ENCODE measurements at regions not wholly inside any gene's neighbourhood (a gene's known extent, or its start where the extent isn't known, plus 50 kb on each side); places are given as distances from the start of the nearest gene placed in this dataset.

DNA sequence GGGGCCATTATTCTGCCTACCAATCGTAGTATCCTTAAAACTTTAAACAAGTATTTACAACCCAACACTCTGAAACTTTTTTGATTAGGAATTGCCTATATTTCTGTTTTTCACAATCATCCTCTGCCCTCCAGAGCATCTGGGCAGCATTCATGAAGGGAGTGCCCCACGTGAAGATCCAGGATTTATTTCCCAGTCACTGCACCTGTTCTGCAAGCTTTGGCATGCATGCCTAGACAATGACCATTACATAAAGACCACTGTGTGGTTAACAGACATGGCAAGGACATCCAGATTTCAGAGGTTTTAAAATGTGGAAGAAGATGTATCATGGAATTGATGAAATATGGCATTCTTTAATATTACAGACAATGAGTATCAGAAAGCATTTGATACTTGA, 1083.8 kb downstream of the TBC1D22A start:
- DNase-seq (no peak), ATAC-seq (no peak)
- Mint-ChIP-seq H3K4me3 (no peak overlapping the region), H3K27me3 (peaks cover 0 to 35% (median 5%) of the 10 kb centered on the region in 5 donors), H3K4me1 (peaks cover 0 to 5% (median under 1%) of the 10 kb centered on the region in 4 donors), H3K27ac (no peak overlapping the region), H3K9me3 (no peaks in the 10 kb centered on the region), H3K36me3 (no peaks in the 10 kb centered on the region)
- POLR2A ChIA-PET = no interaction called here

DNA sequence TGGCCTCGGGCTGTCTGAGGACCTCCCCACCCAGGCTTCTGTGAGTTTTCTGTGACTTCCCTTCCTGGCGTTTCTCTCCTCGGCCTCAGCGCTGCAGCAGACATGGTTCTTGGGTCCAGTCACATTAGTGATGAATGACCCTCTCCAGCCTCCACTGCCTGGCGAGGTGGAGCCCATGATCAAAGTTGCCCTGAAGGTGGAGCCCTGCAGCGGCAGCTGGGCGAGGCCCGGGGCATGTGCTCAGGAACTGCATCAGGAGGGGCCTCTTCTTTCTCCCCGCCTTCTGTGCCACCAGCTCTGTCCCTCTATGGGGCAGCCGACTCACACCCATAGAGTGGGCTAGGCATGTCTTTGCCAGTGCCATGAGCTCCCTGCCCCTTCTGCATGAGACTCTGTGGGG, 1079.7 kb downstream of the TBC1D22A start:
- H3K27me3 Mint-ChIP-seq = peaks cover 4 to 63% (median 9%) of the 10 kb centered on the region in 5 donors
- no peaks in the 10 kb centered on the region for H3K9me3 Mint-ChIP-seq
- no peak overlapping the region for H3K4me3 Mint-ChIP-seq
- DNase-seq (no peak), ATAC-seq (no peak)
- no peak overlapping the region for H3K27ac Mint-ChIP-seq
- POLR2A ChIA-PET = no interaction called here
- peaks cover 0 to 7% (median under 1%) of the 10 kb centered on the region in 4 donors for H3K4me1 Mint-ChIP-seq
- no peaks in the 10 kb centered on the region for H3K36me3 Mint-ChIP-seq

DNA sequence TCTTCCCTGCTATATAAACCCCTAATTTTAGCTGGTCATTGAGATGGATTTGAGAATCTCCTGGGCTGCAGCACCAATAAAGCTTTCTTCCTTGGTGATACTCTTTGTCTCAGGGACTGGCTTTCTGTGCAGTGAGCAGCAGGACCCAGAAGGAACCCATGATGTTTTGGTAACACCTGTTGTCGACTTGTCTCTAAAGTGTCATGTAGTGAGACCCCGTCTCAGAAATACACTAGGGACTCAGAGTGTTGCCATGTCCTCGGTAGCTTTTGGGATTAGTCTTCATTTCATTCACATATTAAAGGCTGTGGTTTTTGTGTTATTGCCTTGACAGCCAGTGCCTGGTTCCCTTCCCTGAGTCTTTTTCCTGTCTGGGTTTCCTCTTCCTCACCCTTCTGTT, 1078.7 kb downstream of the TBC1D22A start:
- Mint-ChIP-seq H3K9me3 (no peaks in the 10 kb centered on the region), H3K27ac (no peak overlapping the region), H3K36me3 (no peaks in the 10 kb centered on the region), H3K27me3 (peaks cover 4 to 68% (median 9%) of the 10 kb centered on the region in 5 donors), H3K4me1 (peaks cover 0 to 7% (median 0%) of the 10 kb centered on the region in 4 donors), H3K4me3 (no peak overlapping the region)
- POLR2A ChIA-PET = no interaction called here
- DNase-seq (no peak), ATAC-seq (no peak)

DNA sequence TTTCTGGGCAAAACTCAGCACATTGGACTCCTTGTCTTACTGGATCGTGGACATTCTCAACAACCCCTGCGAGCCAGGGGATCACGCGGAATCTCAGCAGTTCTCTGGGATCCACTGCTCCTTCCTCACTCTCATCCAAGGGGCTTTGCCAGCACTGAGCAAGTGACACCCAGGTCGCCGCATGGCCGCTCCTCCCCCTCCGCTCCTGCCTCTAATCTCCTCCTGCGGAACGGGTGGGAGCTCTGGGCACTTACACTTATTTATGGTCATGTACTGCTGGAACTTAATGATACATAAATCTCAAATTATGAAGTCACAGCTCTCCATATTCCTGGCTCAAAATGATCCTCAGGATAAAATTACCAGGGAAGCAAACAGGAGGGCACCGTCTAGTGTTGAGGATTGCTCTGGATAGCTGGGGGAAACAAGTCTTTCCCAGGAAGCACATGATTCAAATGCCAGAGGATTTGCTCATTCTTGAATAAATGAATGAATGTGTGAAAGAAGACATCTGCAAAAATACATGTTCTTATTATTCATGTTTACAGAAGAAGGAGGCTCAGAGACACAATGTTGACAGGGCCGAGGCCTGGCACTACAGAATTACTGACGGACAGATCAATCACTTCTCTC, 1077.3 kb downstream of the TBC1D22A start:
- Mint-ChIP-seq H3K4me3 (no peak overlapping the region), H3K9me3 (no peaks in the 10 kb centered on the region), H3K36me3 (no peaks in the 10 kb centered on the region), H3K27me3 (peaks cover 4 to 60% (median 9%) of the 10 kb centered on the region in 5 donors), H3K27ac (peak overlapping the region in 1 of 10 donors; percentile 21), H3K4me1 (peaks cover 0 to 7% (median 0%) of the 10 kb centered on the region in 4 donors)
- DNase-seq (no peak), ATAC-seq (no peak)
- POLR2A ChIA-PET = no interaction called here

DNA sequence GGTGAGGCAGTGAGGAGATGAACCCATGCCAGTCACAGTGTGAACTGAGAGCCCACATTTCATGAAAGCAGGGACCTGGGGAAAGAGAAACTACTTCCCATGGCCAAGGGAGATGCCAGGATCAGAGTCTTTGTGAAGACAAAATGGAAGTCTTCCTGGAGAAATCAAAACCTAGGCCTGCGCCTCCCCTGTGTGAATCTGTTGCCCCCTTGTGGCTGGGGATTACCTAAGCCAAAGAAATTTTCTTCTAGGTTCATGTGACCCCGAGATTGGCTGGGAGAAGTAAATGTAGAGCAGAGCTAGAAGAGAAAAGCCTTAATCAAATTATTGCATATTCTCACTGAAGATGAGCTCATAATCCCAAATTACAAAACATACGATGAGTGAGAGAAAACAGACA, 1075.3 kb downstream of the TBC1D22A start:
- POLR2A ChIA-PET = no interaction called here
- H3K27me3 Mint-ChIP-seq = peaks cover 8 to 62% (median 17%) of the 10 kb centered on the region in 5 donors

DNA sequence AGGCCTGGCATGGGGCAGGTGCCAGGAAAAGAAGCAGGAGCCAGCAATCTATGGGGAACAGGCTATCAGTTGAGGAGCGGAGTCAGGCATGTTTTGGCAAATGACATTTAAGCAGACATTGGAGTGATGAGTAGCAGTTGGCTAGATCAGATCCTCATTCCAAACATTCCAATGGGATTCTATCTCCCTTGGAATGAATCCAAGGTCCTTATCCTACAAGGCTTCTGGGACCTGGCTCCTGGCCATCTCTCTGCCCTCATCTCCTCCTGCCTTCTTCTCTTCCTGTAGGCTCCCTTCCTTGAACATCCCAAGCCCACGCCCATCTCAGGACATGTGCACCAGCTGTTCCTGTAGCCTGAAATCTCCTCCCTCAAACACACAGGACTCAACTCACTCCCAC, 1074.5 kb downstream of the TBC1D22A start:
- peaks cover 0 to 7% (median 0%) of the 10 kb centered on the region in 4 donors for H3K4me1 Mint-ChIP-seq
- no peak for ATAC-seq
- DNase-seq = no peak
- no peaks in the 10 kb centered on the region for H3K36me3 Mint-ChIP-seq
- H3K27me3 Mint-ChIP-seq = peaks cover 8 to 60% (median 21%) of the 10 kb centered on the region in 5 donors
- POLR2A ChIA-PET = no interaction called here
- no peak overlapping the region for H3K4me3 Mint-ChIP-seq
- H3K27ac Mint-ChIP-seq = no peak overlapping the region
- H3K9me3 Mint-ChIP-seq = no peaks in the 10 kb centered on the region

More for the DNA sequence above, 1075.3 kb downstream of the TBC1D22A start:
- ATAC-seq (no peak), DNase-seq (no peak)
- Mint-ChIP-seq H3K4me1 (peaks cover 0 to 7% (median 0%) of the 10 kb centered on the region in 4 donors), H3K36me3 (no peaks in the 10 kb centered on the region), H3K27ac (no peak overlapping the region), H3K4me3 (no peak overlapping the region), H3K9me3 (no peaks in the 10 kb centered on the region)

DNA sequence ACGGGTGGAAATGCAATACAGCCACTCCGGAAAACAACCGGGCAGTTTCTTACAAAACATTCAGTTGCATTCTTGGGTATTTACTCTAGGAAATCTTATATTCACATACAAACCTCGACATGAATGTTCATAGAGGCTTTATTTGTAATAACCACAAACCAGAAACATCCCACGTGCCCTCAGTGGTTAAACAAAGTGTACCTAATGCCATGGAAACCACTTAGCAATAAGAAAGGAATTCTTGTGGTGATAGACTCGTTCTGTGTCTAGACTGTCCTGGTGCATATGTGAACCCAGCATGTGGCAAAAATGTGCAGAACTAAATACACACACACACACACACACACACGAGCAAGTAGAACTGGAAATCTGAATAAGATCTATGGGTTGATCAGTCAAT, 1073.3 kb downstream of the TBC1D22A start:
- H3K27me3 Mint-ChIP-seq = peaks cover 9 to 48% (median 17%) of the 10 kb centered on the region in 5 donors
- no peak overlapping the region for H3K27ac Mint-ChIP-seq
- H3K9me3 Mint-ChIP-seq = no peaks in the 10 kb centered on the region
- ATAC-seq = no peak
- no peak for DNase-seq
- POLR2A ChIA-PET = no interaction called here
- H3K4me3 Mint-ChIP-seq = no peak overlapping the region
- H3K4me1 Mint-ChIP-seq = no peaks in the 10 kb centered on the region
- no peaks in the 10 kb centered on the region for H3K36me3 Mint-ChIP-seq

DNA sequence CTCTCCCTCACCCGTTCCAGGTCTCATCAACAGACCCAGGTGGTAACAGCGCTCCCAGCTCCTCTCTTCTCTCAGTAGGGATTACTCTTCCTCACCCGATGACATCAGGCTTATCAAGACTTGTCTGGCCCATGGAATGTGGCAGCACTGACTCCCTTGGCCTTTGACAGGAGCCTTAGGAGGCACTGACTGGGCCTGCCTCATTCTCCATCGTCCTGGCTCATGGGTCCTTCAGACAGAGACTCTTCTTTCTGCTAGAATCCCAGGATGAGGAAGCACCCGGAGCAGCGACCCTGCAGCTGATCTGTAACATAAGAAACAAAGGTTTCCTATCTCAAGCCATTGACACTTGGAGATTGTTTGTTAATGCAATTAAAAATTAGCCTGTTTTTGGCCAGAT, 1063.6 kb downstream of the TBC1D22A start:
- POLR2A ChIA-PET = no interaction called here
- Mint-ChIP-seq H3K9me3 (no peaks in the 10 kb centered on the region), H3K4me3 (no peak overlapping the region), H3K27me3 (peaks cover under 1 to 20% (median 11%) of the 10 kb centered on the region in 5 donors), H3K27ac (no peak overlapping the region), H3K36me3 (no peaks in the 10 kb centered on the region), H3K4me1 (no peaks in the 10 kb centered on the region)
- ATAC-seq = no peak
- DNase-seq = no peak

DNA sequence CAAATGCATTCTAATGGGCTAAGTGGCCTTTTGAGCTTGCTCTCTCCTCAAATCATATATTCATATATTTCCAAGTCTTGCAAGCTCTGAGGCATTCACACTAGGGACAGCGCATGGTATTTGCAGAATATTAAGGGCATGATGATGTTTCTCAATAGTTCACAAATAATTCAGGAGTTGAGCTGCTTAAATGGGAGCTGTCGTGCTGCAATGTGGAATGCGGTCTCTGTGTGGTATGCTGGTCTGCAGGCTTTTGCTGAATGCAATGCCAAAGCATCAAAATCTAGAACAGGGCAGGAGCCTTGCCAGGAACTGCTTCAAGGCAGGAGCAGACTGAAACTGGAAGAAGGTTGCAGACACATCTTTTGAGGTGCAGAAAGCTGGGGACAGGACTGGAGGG, 1060.0 kb downstream of the TBC1D22A start:
- no peak overlapping the region for H3K27ac Mint-ChIP-seq
- H3K4me1 Mint-ChIP-seq = no peaks in the 10 kb centered on the region
- peaks cover 3 to 26% (median 9%) of the 10 kb centered on the region in 5 donors for H3K27me3 Mint-ChIP-seq
- POLR2A ChIA-PET = no interaction called here
- H3K9me3 Mint-ChIP-seq = peaks cover 0 to 3% (median 0%) of the 10 kb centered on the region in 9 donors
- no peak overlapping the region for H3K4me3 Mint-ChIP-seq
- DNase-seq = no peak
- no peak for ATAC-seq
- H3K36me3 Mint-ChIP-seq = no peaks in the 10 kb centered on the region

DNA sequence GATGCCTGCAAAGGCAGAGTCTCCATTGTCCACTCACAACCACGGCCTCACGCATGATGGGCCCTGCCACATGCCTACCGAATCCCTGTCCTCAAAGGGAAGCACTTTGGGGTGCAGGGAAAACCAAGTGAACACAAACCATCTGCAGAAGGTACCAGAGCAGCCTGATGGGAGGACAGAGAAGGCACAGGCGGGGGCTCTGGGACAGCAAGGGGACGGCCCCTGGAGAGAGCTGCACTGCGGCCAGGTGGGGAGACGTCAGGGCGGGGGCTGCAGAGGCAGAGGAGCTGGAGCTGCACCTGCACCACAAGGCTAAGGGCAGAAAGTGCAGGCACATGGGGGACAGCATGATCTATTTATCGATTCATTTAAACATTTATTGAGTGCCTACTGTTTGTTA, 1056.0 kb downstream of the TBC1D22A start:
- no peak overlapping the region for H3K27ac Mint-ChIP-seq

DNA sequence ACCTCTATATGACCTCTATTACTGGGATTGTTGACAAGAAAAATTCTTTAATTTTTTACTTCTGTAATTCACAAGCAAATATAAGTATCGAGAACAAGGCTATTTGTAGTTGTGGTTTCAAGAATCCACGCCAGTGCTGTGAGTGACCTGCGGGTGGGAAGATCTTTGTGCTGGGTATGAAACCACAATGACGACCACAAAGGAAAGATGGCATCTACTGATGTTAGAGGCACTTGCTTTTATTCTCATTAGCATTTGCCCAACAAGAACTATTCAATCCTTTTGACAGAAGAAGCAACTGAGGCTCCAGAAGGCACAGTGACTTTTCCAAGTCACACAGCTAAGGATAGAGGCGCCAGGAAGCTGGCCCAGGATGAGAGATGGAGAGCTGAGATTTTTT, 1054.9 kb downstream of the TBC1D22A start:
- POLR2A ChIA-PET = no interaction called here
- no peak for DNase-seq
- Mint-ChIP-seq H3K4me1 (peaks cover 0 to 1% (median 0%) of the 10 kb centered on the region in 4 donors), H3K27ac (no peak overlapping the region), H3K27me3 (peaks cover 5 to 35% (median 7%) of the 10 kb centered on the region in 5 donors), H3K9me3 (peaks cover 0 to 4% (median 0%) of the 10 kb centered on the region in 9 donors), H3K4me3 (no peak overlapping the region), H3K36me3 (no peaks in the 10 kb centered on the region)
- no peak for ATAC-seq

More for the DNA sequence above, 1056.0 kb downstream of the TBC1D22A start:
- peaks cover 5 to 36% (median 9%) of the 10 kb centered on the region in 5 donors for H3K27me3 Mint-ChIP-seq
- peaks cover 0 to 1% (median 0%) of the 10 kb centered on the region in 4 donors for H3K4me1 Mint-ChIP-seq
- DNase-seq = peak in 1 of 10 donors; percentile 8
- H3K36me3 Mint-ChIP-seq = no peaks in the 10 kb centered on the region
- POLR2A ChIA-PET = no interaction called here
- H3K4me3 Mint-ChIP-seq = no peak overlapping the region
- peaks cover 0 to 4% (median 0%) of the 10 kb centered on the region in 9 donors for H3K9me3 Mint-ChIP-seq
- no peak for ATAC-seq

DNA sequence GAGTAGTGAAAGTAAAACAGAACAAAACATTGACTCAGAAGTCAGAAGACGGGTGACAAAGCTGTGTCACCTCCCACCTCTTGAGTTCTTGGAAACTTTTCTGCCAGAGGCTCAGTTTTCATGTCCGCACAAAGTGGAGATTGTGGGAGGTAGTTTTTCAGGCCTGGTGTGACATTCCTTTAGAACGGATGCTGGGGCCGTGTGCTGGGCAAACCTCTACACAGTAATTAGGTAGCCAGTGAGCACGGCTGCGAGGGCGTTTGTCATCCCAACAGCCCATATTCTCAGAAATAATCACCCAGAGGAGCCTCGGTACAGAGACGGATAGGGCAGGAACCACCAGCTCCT, 1054.4 kb downstream of the TBC1D22A start:
- Mint-ChIP-seq H3K4me1 (peaks cover 0 to 1% (median 0%) of the 10 kb centered on the region in 4 donors), H3K9me3 (peaks cover 0 to 4% (median 0%) of the 10 kb centered on the region in 9 donors), H3K36me3 (no peaks in the 10 kb centered on the region), H3K27ac (no peak overlapping the region), H3K4me3 (no peak overlapping the region), H3K27me3 (peaks cover 3 to 40% (median 12%) of the 10 kb centered on the region in 5 donors)
- ATAC-seq = no peak
- DNase-seq = no peak
- POLR2A ChIA-PET = no interaction called here

DNA sequence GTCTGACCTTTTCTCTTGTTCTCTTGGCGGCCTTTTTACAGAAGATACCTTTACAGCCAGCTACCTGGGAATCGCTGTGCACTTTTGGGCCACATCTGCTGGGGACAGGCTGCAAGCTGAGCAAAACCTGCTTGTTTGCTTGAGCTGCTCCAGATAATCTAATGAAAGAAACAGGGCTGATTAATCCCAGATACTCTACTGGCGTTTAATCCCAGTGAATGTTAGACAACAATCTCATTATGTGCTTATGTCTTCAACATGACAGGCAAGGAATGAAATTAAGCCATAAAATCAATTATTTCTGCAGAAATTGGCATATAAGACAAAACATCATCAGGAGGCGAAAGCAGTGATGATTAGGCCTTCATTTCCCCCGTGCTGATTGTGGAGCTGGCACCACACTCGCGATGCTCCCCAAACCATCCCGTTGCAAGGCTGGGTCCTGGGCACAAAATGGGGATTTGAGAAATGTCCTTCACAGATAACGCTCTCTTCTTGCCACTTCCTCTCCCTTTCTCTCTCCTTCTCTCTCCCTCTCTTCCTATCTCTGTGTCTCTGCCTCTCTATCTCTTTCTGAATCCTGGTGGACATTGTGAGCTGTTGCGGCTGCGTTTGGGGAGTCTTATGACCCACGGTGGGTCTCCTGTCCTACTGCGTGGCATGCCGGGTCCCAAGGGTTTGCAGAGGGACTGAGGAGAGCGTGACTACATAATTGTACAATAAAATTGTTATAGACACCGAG, 1053.8 kb downstream of the TBC1D22A start:
- Mint-ChIP-seq H3K9me3 (peaks cover 0 to 4% (median 0%) of the 10 kb centered on the region in 9 donors), H3K4me1 (peaks cover 0 to 1% (median 0%) of the 10 kb centered on the region in 4 donors), H3K4me3 (no peak overlapping the region), H3K27me3 (peaks cover 3 to 46% (median 13%) of the 10 kb centered on the region in 5 donors), H3K36me3 (no peaks in the 10 kb centered on the region), H3K27ac (no peak overlapping the region)
- ATAC-seq = no peak
- POLR2A ChIA-PET = no interaction called here
- DNase-seq = no peak

Measured in naive thymus-derived CD8-positive, alpha-beta T cell (primary cell).